Endothelial cell of umbilical vein (primary cell): ENCODE measurements at regions not wholly inside any gene's neighbourhood (a gene's known extent, or its start where the extent isn't known, plus 50 kb on each side); places are given as distances from the start of the nearest gene placed in this dataset.

ENCODE experiments used
- BruUV-seq: library from RNA; stranded (reverse); fragments of 400-500 nt; replicated peaks from 2 replicates; lab custom pipeline; 2021; lab: Mats Ljungman, UMichigan
- CTCF ChIA-PET: fragments of 300-600, 350-600 bp; sonication (Branson Sonifier 250); formaldehyde crosslinking; loops from one replicate; lab custom pipeline; 2021; ENCODE audit warnings: antibody characterized with exemption, inconsistent platforms; lab: Charles Lee
- POLR2A ChIA-PET: fragments of 300-600, 350-600 bp; sonication (Branson Sonifier 250); formaldehyde crosslinking; loops from one replicate; lab custom pipeline; 2021; ENCODE audit warnings: antibody characterized with exemption, inconsistent platforms; lab: Charles Lee
- DNase-seq: peaks from one replicate; pipeline ENCODE4 v3.0.0-alpha.2; 2011; ENCODE audit warnings: low read depth, low spot score
- FAIRE-seq: peaks from 2 replicates; lab custom pipeline; 2011; peaks lifted over from hg19 to GRCh38; lab: Jason Lieb, UNC
- H2AFZ ChIP-seq: 2 replicates; pipeline ENCODE4 v1.6.0; 2012; ENCODE audit warnings: low read depth, low read length, control low read depth, inconsistent platforms
- H3K27ac ChIP-seq: 2 replicates; pipeline ENCODE4 v1.5.1; 2011; ENCODE audit warnings: low read depth, mild to moderate bottlenecking, control low read depth, low read length, moderate library complexity; ENCODE audit not compliant: insufficient read depth
- H3K27me3 ChIP-seq, 2 experiments: 2 replicates each; pipeline versions ENCODE4 v1.6.0 to v1.6.1; 2011; ENCODE audit warnings: low read length in 2 of 2, mixed read lengths in 1 of 2; ENCODE audit not compliant: control insufficient read depth in 2 of 2, insufficient read depth in 2 of 2
- H3K36me3 ChIP-seq, 2 experiments: 2 replicates in 1 of 2; 3 replicates in 1 of 2; pipeline ENCODE4 v1.5.1; 2011; ENCODE audit warnings: low read length in 2 of 2, mild to moderate bottlenecking in 1 of 2, moderate library complexity in 1 of 2; ENCODE audit not compliant: control insufficient read depth in 2 of 2, insufficient read depth in 2 of 2; ENCODE audit errors: extremely low read depth in 1 of 2
- H3K4me1 ChIP-seq: 3 replicates; pipeline ENCODE4 v1.5.1; 2011; ENCODE audit warnings: mild to moderate bottlenecking, low read length; ENCODE audit not compliant: control insufficient read depth, insufficient read depth; ENCODE audit errors: extremely low read depth
- H3K4me2 ChIP-seq: 2 replicates; pipeline ENCODE4 v1.6.1; 2011; ENCODE audit warnings: low read length, control low read depth, mixed read lengths; ENCODE audit not compliant: insufficient read depth
- H3K4me3 ChIP-seq, 3 experiments: fragments of 200-600 bp in 1 of 3; sonication (generic), shearing (Covaris generic) in 1 of 3; replicated peaks in 1 of 3; 2 replicates each; pipeline ENCODE4 v1.5.1; 2011 to 2016; ENCODE audit warnings: control low read depth in 3 of 3, low read length in 3 of 3, mild to moderate bottlenecking in 2 of 3, inconsistent platforms in 1 of 3, low read depth in 1 of 3, moderate library complexity in 1 of 3; ENCODE audit not compliant: insufficient read depth in 1 of 3
- H3K79me2 ChIP-seq: 2 replicates; pipeline ENCODE4 v1.6.0; 2012; ENCODE audit warnings: low read length, inconsistent platforms; ENCODE audit not compliant: control insufficient read depth, insufficient read depth
- H3K9ac ChIP-seq: replicated peaks from 2 replicates; pipeline ENCODE3; 2011; ENCODE audit warnings: low read length, control low read depth; ENCODE audit not compliant: insufficient read depth; ENCODE audit errors: extremely low read depth
- H3K9me1 ChIP-seq: replicated peaks from 3 replicates; pipeline ENCODE4 v1.6.0; 2011; ENCODE audit warnings: mild to moderate bottlenecking, low read length; ENCODE audit not compliant: control insufficient read depth, insufficient read depth; ENCODE audit errors: extremely low read depth
- H3K9me3 ChIP-seq: replicated peaks from 2 replicates; pipeline ENCODE4 v1.5.1; 2012; ENCODE audit warnings: low read length, inconsistent platforms; ENCODE audit not compliant: control insufficient read depth, insufficient read depth
- H4K20me1 ChIP-seq: replicated peaks from 2 replicates; pipeline ENCODE3; 2011; ENCODE audit warnings: mild to moderate bottlenecking, low read length; ENCODE audit not compliant: control insufficient read depth, insufficient read depth; ENCODE audit errors: extremely low read depth
- EZH2 ChIP-seq: IDR thresholded peaks from 2 replicates; pipeline ENCODE4 v1.6.1; 2012; ENCODE audit warnings: borderline replicate concordance, low read depth, mild to moderate bottlenecking, moderate library complexity, low read length, inconsistent platforms; ENCODE audit not compliant: severe bottlenecking
- FOS ChIP-seq: IDR thresholded peaks from 2 replicates; pipeline ENCODE4 v1.6.1; 2011; ENCODE audit warnings: mild to moderate bottlenecking, low read length, moderate library complexity, borderline replicate concordance; ENCODE audit not compliant: insufficient read depth
- GATA2 ChIP-seq: IDR thresholded peaks from 2 replicates; pipeline ENCODE4 v1.7.0; 2011; ENCODE audit warnings: low read depth, mild to moderate bottlenecking, moderate library complexity, mixed read lengths, low read length; ENCODE audit not compliant: insufficient read length, insufficient read depth
- JUN ChIP-seq: IDR thresholded peaks from 2 replicates; pipeline ENCODE4 v1.6.1; 2011; ENCODE audit warnings: borderline replicate concordance, low read depth; ENCODE audit not compliant: insufficient read length, insufficient read depth
- MYC ChIP-seq: IDR thresholded peaks from one replicate; pipeline ENCODE4 v1.6.1; 2011; ENCODE audit warnings: mild to moderate bottlenecking, low read depth, low read length
- POLR2A ChIP-seq: IDR thresholded peaks from 2 replicates; pipeline ENCODE4 v1.6.1; 2012; ENCODE audit warnings: low read depth, mild to moderate bottlenecking, control low read depth, low read length
- POLR2AphosphoS5 ChIP-seq: IDR thresholded peaks from 2 replicates; pipeline ENCODE4 v1.6.1; 2012; ENCODE audit warnings: low read depth, mild to moderate bottlenecking, control low read depth, low read length, moderate library complexity; ENCODE audit not compliant: insufficient read depth
- dilution Hi-C: fragments of 300-500 bp; cut with MboI; formaldehyde crosslinking; loops from one replicate; pipeline ENCODE4 v1.15.0; 2019; ENCODE audit warnings: low sequenced_read_pairs; ENCODE audit not compliant: extremely low pct_ligation_motif_present
- intact Hi-C: fragments of 100-400 bp; cut with micrococcal nuclease; formaldehyde crosslinking; loops from one replicate; pipeline ENCODE4 v1.10.0; 2022
- TF ChIP-seq, protein P1 (sequence below), 2 donors: IDR thresholded peaks; 1 replicate in 1 of 2; 2 replicates in 1 of 2; pipeline ENCODE4 v1.5.1; 2011; ENCODE audit warnings: low read length in 2 of 2, mild to moderate bottlenecking in 2 of 2, moderate library complexity in 2 of 2, control low read depth in 1 of 2, inconsistent platforms in 1 of 2, low read depth in 1 of 2; ENCODE audit not compliant: insufficient read depth in 1 of 2; ENCODE audit errors: extremely low read depth in 1 of 2
- TF ChIP-seq, protein P2 (sequence below): IDR thresholded peaks from 2 replicates; pipeline ENCODE4 v1.6.1; 2011; ENCODE audit not compliant: insufficient read depth, insufficient read length

DNA sequence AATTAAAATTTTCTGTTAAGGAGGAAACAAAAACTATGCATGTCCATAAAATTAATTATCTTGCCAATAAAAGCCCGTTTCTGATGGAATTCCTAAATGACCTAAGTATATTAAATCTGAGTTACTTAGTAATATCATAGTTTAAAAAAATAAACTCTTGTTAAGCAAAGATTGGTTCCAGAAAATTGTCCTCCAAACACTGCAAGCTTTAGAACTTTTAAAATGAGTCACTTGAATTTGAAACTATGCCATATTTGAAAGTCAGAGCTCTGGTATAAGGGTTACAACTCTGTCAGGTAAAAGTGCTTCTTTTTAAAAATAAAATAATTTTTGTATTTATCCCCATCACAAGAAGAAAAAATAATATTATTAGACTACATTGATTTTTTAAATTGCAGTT, 409.5 kb downstream of the PLPP3 start:
- dilution Hi-C loops (no loop called here), intact Hi-C loops (loop anchor here (10.0 kb wide), 1 partner anchor 255 kb away; no protein-coding TSS in a partner anchor)
- Histone ChIP-seq H3K36me3 (no peaks in the 10 kb centered on the region), H3K4me1 (no peaks in the 10 kb centered on the region), H3K79me2 (no peaks in the 10 kb centered on the region), H2AFZ (no peak overlapping the region), H4K20me1 (no peaks in the 10 kb centered on the region), H3K27me3 (no peaks in the 10 kb centered on the region), H3K9me3 (no peaks in the 10 kb centered on the region), H3K4me2 (no peak overlapping the region), H3K9ac (no peak overlapping the region), H3K4me3 (no peak overlapping the region), H3K27ac (no peak overlapping the region), H3K9me1 (no peaks in the 10 kb centered on the region)
- POLR2A ChIA-PET: no interaction called here
- CTCF ChIA-PET: interaction anchor here (0.7 to 0.8 kb wide), 2 partner anchors 9 to 242 kb away, joined by 3 read pairs; no protein-coding TSS in a partner anchor
- no peak for DNase-seq
- no peak for FAIRE-seq
- TF ChIP-seq MYC: no peak
- no peak for TF ChIP-seq GATA2
- TF ChIP-seq POLR2A: no peak
- TF ChIP-seq, protein P1, sequence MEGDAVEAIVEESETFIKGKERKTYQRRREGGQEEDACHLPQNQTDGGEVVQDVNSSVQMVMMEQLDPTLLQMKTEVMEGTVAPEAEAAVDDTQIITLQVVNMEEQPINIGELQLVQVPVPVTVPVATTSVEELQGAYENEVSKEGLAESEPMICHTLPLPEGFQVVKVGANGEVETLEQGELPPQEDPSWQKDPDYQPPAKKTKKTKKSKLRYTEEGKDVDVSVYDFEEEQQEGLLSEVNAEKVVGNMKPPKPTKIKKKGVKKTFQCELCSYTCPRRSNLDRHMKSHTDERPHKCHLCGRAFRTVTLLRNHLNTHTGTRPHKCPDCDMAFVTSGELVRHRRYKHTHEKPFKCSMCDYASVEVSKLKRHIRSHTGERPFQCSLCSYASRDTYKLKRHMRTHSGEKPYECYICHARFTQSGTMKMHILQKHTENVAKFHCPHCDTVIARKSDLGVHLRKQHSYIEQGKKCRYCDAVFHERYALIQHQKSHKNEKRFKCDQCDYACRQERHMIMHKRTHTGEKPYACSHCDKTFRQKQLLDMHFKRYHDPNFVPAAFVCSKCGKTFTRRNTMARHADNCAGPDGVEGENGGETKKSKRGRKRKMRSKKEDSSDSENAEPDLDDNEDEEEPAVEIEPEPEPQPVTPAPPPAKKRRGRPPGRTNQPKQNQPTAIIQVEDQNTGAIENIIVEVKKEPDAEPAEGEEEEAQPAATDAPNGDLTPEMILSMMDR (IDR thresholded peaks at IDR 0.05; ENCODE audit: extremely low read depth in 1 of 2, insufficient read depth in 1 of 2, low read depth in 1 of 2, low read length in 2 of 2): no peak
- TF ChIP-seq EZH2: no peak
- no peak for TF ChIP-seq JUN
- TF ChIP-seq FOS: no peak
- TF ChIP-seq POLR2AphosphoS5: no peak
- TF ChIP-seq, protein P2, sequence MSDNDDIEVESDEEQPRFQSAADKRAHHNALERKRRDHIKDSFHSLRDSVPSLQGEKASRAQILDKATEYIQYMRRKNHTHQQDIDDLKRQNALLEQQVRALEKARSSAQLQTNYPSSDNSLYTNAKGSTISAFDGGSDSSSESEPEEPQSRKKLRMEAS: no peak
- no TSS peak for BruUV-seq
